ENCODE measurements at regions not wholly inside any gene's neighbourhood (a gene's known extent, or its start where the extent isn't known, plus 50 kb on each side); places are given as distances from the start of the nearest gene placed in this dataset.
"Not testable (repeated sequence)": the region's sequence is repeated elsewhere in the genome, so short reads cannot be mapped to it uniquely, and the experiment has no call there.

GRCh38 chr20:29492840-29493239 is 1764.6 kb upstream of the DEFB115 start:
- TF ChIP-seq CTCF (conservative IDR thresholded peaks at IDR 0.05; ENCODE audit: low read length); EZH2phosphoT487 (IDR thresholded peaks at IDR 0.05; ENCODE audit: borderline replicate concordance): not testable (repeated sequence)
